HPDE6-E6E7 (cell line): ENCODE measurements at regions not wholly inside any gene's neighbourhood (a gene's known extent, or its start where the extent isn't known, plus 50 kb on each side); places are given as distances from the start of the nearest gene placed in this dataset.

Source experiments
- DNase-seq: peaks from one replicate; pipeline ENCODE4 v3.0.0; 2011; ENCODE audit warnings: missing footprints; ENCODE audit errors: extremely low spot score

DNA sequence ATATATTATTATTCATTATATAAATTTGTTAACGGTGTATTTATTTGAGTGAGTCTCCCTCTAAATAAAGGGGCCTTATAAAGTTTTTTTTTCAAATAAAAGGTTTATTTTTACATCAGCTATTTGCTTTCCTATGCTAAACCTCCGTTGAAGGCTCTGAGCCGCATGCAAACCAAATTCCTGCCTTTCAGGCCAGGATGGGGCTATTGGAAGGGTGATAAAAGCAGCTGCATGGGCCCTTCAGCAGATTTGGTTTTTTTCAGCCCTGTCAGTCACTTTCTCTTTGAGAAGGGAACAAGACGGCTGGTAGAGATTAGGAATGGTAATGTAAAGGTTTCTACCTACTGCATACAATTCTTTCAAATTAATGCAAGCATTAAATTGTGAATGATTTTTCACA lies 244.2 kb downstream of the WNT5A start:
- DNase-seq: no peak

DNA sequence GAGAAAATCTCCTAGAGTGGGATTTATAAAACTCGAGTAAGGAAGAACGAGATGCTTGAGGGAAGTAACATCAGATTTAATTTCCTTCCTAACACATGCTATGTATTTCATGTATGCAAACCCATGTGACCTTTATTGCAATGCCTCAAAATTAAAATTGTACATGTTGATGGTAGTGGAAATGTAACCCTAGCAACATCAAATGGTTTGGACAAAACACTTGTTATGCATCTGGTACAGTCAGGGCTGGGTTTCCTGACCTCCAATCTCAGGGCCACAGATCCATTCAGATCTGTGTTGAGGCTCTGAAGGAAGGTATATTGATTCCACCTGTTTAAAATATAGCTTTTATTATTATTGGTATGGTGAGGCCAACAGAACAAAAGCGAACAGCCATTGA lies 246.0 kb downstream of the WNT5A start:
- DNase-seq: no peak

DNA sequence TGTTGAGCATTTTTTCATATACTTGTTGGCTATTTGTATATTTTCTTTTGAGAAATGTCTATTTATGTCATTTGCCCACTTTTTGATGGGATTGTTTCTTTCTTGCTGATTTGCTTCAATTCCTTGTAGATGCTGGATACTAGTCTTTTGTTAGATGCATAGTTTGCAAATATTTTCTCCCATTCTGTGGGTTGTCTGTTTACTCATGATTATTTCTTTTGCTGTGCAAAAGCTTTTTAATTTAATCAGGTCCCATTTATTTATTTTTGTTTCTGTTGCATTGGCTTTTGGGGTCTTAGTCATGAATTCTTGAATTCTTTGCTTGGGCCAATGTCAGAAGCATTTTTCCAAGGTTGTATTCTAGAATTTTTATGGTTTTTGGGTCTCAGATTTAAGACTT lies 251.7 kb downstream of the WNT5A start:
- DNase-seq: no peak

DNA sequence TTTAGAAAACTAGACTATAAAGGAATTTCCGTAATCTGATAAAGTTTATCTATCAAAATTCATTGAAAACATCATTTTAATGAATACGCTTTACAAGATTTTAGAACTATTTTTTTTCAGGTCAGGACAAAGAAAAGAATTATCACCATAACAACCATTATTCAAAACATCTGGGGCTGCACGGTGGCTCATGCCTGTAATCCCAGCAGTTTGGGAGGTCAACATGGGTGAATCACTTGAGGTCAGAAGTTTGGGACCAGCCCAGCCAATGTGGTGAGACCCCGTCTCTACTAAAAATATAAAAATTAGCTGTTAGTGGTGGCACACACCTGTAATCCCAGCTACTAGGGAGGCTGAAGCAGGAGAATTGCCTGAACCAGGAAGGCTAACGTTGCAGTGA lies 260.4 kb downstream of the WNT5A start:
- DNase-seq: no peak

DNA sequence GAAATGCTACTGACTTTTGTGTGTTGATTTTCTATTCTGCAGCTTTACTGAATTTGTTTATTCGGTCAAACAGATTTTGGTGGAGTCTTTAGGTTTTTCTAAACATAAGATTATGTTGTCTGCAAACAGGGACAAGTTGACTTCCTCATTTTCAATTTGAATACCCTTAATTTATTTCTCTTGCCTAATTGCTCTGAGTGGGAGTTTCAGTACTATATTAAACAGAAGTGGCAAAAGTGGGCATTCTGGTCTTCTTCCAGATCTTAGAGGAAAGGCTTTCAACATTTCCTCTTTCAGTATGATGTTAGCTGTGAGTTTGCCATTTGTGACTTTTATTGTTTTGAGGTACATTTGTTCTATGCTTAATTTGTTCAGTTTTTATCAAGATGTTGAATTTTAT lies 268.5 kb downstream of the WNT5A start:
- no peak for DNase-seq

DNA sequence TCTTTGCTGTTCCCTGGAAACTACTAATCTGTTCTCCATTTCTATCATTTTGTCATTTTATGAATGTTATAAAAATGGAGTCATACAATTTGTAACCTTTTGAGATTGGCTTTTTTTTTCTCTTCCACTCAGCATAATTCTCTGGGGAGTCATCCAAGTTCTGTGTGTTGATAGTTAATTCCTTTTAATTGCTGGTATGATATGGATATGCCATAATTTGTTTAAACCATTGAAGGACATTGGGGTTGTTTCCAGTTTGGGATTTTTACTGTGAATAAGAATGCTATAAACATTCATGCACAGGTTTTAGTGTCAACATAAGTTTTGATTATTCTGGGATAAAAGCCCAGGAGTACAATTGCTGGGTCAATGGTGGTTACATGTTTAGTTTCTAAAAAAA lies 279.4 kb downstream of the WNT5A start:
- DNase-seq: no peak

DNA sequence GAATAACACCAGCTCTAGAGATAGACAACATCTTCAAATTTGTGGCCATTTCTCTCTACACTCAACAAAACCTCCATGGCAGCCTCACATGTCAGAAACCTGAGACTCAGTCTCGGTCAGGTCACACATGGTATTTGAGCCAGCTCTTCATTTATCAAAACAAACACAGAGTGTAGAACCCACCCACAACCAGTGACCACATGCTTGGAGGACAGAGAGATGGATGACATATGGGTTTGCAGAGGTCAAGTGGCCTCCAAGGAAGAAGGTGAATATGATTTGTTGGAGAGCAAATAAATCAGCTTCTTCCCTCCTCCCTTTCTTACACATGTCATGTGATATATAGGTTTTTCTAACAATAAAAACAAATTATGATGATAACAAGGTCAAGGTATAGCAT lies 278.1 kb upstream of the LRTM1 start:
- no peak for DNase-seq

DNA sequence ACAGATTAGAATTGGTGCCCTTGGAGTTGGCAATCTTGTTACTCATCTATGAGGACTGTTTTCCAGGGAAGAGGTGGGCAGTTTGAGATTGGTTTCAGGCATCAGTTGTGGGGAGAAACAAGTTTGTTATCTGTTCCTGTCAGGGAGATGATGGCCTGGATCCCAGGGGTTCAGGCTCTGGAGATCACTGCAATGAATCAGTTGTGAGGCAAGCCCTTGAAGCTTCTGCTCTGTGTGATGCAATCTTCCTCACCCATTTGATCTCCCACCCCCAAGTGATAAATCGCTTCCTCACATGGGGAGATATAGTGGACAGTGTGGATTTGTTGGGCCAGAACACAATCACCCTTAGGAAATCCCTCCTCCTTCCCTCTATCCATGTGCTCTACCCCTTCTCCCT lies 276.6 kb upstream of the LRTM1 start:
- DNase-seq: no peak

DNA sequence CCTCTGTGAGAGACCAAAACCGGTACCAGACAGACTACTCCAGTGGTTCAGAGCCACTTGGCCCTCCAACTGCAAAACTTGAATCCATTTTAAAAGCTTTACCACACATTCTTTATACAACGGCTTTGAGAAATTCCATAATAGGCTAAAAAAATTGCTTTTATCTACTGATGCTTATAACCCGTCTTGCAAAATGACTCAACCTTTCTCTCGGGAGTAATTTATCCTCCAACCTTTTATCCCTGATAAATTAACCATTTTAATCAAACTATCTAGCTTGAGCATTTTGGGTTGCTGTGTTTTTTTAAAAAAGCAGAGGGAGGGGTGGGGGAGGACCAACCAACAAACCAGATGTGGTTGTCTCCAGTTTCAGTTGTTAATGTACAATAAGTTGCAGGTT lies 275.7 kb upstream of the LRTM1 start:
- DNase-seq: no peak

DNA sequence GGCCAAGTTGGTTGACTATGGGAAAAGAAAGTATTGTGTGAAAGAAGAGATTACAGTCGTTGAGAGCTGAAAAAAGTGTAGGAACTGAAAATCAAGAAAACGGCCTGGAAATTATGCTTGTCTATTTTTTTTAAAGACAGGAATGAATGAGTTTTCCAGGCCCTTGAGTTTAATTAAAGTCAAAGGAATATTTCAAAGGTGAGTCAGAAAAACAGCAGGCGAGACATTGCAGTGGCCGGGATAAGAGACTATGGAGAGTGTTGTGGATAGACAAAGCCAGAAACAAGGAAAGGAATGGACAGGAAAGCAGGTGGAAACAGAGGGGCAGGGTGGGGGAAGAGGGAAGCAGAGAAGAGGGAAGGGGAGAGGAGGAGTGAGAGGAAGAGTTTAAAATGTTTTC lies 275.1 kb upstream of the LRTM1 start:
- no peak for DNase-seq

DNA sequence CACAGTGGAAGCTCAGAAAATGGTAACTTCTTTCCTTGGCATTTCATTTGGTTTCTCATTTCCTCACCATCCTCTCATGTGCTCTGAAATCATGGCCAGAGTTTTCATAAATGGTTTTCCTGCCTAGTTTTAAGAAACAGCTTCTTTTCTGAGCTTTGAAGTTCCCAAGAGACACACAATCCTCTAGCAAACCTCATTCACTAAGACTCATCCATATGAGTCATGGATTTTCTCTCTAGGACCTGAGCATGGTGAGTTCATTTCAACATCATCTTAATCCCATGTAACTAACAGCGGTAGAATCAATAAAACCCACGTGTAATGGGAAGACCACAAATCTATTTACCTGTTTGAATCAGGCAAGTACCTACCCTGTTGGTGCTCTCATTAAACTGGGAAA lies 274.5 kb upstream of the LRTM1 start:
- no peak for DNase-seq

DNA sequence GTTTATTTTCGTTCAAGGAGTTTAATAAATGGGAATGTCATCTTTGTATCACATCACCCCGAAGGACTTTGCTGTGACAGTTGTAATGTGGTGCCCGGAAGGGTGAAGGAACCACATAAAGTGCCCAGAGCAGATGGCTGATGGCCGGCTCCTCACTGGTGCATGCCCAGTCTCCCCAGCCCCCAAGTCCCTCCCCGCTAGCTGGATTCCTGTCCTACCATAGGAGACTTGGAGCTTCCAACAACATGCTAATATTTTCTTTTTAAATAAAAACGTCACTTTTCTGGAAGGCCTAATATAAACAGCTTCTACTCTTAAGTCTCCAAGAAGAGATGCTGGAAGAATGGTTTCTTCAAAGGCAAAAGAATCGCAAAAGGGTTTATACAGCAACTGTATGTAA lies 273.9 kb upstream of the LRTM1 start:
- no peak for DNase-seq

DNA sequence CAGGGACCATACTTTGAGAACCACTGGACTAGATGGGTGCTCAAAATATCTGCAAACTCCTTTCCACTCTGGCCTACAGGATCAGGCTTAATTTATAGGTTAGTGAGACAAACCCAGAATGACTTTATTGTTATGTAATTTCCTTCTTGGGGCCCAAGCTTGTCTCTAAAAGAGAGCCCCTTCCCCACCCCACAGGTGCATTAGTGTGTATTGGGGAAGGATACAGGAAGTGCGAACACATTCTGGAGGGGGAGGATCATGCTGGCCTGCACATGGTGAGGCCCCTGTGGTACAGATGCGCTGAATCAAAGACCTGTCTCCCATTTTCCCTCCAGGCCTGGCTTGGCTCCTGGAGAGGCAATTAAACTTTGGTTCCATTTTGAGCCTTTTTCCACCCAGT lies 273.0 kb upstream of the LRTM1 start:
- no peak for DNase-seq

DNA sequence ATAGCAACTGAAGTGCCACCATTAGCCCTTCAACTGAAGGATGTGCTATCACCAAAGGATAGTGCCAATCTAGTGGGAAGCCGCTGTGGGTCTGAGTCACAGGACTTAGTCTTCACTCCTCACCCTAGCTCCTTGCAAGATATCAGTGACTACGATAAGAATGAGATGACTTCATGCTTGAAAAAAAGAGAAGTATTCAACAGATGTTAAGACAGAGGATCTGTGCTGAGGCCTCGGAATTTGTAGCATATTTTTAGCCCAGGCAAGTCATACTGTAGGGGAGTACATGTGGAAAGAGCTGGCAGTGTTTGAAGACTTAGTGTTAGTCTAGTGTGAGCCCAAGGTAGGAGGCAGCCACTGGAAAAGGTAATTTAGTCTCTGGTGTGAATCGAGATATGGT lies 270.7 kb upstream of the LRTM1 start:
- DNase-seq: no peak

DNA sequence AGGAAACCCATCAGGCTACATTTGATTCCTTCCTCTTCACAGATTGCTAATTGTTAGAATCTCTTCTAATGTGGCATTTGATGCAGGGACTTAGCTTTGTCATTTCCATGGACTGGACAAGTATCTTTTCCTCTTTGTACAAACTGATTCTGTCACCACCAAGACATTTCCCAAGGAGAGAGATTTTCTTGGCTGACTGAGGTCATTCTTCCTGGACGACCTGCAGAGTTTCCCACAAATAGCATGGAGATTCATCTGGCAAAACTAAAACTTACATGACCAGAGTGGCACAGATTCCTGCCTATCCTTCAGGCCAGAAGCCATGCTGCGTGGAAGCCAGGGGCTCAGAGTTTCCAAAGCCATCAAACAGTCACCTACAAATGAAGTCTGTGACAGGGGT lies 269.2 kb upstream of the LRTM1 start:
- DNase-seq: no peak

DNA sequence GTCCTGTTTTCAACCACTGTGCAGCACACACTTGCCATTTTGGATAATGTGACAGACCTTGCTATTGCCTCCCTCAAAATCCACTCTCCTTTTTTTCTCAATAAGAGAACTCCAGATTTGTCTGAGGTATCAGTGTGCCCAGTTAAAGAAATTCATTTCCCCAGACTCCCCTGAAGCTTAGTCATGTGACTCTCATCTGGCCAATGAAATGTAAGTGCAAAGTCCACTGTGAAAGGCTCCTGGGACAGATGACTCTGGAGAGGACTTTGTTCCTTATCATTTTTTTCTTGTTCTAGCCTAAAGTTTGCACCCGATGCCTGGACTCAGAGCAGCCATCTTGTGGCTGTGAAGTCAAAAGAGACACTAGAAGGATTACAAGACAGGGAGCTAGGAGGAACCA lies 268.6 kb upstream of the LRTM1 start:
- no peak for DNase-seq

DNA sequence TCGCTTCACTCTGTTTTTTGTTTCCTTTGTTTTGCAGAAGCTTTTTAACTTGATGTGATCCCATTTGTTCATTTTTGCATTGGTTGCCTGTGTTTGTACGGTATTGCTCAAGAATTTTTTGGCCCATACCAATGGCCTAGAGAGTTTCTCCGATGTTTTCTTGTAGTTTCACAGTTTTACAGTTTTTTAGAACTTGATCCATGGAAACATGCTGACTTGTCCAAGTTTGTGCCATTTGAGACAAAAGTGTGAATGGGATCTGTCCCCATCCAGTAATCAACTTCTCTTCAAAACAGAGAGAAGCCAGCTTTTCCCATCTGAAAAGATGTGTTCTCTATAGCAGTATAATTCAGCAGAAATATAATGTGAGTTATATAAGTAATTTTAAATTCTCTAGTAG lies 266.5 kb upstream of the LRTM1 start:
- DNase-seq: no peak

DNA sequence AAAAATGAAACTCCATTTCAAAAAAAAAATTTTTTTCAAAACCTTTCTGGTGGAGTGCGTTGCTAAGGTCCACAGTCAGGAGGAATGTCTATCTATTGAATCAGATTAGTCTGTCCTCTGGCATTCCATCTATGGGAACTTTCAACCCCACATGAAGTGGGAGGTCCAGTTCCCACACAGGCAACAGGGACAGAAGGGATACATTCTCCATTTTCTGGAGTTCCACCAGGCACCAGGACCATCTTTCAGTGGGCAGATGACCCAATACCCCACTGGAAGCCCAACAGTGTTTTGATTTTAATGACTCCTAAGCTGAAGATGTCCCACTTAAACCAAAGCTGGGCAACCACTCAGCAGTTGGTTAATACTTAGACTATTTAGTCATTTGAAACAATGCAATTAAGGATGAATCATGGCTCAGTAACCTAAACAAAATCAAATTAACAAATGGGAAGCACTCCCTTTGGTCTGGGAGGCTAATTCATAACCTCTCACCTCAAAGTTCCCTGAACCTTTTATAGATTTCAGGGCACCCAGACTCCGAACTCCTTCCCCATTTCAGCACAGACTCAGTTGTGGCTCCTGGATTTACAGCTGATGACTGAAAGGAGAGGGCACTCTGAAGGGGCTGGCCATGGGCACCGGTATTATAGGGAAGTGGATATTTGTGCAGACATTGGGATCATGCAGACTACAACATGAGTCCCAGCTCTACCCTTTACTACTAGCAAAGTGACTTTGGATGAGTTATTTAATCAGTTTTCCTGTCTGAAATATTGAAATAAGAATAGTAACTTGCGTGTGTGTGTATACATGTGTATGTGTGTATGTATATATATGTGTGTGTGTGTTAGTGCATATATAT lies 264.3 kb upstream of the LRTM1 start:
- DNase-seq: no peak

DNA sequence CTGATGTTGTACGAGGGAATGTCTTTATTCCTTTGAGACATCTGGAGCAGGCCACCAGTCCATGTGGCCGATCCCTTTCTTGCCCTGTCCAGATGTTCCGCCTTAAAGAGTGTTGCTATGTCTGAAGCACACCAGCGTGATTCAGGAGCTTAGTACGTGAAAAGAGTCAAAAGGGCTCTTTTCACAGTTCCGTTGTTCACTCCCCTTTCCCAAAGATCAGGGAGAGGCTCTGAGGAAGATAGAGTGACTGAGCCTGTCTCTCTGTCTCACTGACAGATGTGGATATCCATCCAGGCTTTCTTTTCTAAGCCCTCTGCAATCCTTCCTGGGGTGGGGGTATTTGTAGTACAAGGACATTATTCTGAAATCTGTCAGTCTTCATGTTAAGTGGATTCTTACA lies 262.5 kb upstream of the LRTM1 start:
- no peak for DNase-seq

DNA sequence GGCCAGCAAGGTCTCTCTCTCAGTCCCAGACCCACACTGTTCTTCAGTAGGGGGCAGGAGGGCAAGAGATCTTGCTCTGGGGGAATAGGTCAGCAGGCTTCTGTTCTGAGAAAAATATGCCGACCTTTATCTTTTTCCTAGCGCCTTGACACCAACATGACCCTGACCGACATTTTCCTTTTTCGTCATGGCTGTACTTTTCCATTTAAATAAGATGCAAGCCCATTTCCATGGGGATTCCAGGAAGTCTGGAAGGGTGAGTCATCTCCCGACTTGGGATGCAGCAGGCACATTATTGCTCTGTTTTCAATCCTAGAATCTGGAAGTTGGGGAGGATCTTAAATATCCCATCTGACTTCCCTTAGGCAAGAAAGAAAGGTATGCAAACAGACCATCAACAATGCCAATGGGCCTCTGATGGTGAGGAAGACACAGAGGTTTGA lies 261.5 kb upstream of the LRTM1 start:
- no peak for DNase-seq

DNA sequence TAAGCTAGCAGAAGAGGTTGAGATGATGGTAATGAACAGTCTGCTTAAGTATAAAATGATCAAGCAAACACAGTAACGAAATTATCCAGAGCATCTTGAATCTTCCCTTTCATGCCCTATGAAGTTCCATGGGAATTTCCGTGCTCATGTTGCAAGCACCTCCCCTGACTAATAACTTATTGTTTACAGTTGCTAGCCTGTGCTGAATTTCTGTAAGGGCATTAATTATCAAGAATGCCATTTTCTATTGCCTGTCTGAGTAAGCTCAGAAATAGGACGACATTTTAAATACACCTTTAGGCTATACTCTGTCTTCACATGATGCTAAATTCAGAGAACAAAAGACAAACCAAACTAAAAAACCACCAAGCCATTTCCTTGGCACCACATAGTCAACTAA lies 257.5 kb upstream of the LRTM1 start:
- DNase-seq: no peak

DNA sequence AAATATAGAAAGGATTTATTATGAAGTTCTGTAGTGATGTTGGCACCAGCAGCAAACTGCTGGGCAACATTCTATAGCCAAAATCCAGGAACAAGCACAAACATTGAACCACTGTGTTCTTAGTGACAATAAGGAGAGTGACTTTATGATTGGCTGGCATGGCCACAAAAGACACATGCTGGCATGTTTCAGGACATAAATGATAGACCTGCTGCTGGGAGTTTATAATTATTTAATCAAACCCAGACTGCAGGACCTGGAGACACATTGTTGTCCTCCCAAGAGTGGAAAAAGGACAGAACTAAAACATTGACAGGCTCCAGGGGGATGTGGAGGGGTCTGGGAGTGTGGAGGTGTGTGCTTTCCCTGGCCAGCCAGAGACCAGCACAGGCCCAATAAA lies 255.3 kb upstream of the LRTM1 start:
- DNase-seq: no peak

DNA sequence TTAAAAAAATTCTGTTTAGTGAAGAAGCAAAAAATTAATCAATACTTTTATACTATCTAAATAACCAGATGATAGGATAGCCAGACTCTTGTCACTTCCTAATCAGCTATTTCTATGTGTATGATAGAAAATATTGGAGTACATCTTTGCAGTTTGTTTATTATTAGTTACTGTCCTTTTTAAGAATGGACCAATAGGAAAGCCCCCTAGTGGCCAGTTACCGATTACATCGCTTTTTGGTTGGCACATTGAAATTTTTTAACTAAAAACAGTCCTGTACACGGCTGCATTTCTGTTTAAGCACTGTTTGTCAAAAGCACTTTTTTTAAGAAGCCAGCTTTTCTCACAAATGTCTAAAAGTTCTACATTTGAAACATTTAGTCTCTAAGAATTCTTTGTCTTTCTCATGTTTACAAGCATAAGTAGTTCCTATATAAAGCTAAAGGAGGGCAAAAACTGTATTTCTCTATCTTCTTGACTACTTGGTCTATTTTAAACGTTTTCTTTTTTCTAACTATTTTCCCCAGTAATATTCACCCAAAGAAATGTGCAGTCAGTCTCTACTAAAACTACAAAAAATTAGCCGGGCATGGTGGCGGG lies 253.2 kb upstream of the LRTM1 start:
- peak; percentile 0 for DNase-seq

DNA sequence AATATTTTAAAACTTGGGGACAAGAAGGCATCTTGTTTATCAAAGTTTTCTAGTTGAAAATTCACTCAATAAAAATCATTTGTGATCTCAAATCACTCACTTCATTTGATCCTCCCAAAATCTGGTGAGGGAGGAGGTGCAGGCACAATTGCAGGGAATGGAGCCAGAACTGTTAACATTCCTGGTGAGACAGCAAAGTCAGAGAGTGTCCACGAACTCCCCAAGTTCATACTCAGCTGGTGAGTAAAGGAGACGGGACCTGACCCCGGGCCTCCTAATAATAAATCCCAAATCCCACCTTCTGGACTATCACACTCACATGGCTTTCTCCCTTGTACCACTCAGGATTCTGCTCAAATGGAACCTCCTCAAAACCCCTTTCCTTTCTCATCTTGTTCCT lies 252.3 kb upstream of the LRTM1 start:
- DNase-seq: no peak
